ENCODE measurements at regions not wholly inside any gene's neighbourhood (a gene's known extent, or its start where the extent isn't known, plus 50 kb on each side); places are given as distances from the start of the nearest gene placed in this dataset.
"Not testable (repeated sequence)": the region's sequence is repeated elsewhere in the genome, so short reads cannot be mapped to it uniquely, and the experiment has no call there.

DNA sequence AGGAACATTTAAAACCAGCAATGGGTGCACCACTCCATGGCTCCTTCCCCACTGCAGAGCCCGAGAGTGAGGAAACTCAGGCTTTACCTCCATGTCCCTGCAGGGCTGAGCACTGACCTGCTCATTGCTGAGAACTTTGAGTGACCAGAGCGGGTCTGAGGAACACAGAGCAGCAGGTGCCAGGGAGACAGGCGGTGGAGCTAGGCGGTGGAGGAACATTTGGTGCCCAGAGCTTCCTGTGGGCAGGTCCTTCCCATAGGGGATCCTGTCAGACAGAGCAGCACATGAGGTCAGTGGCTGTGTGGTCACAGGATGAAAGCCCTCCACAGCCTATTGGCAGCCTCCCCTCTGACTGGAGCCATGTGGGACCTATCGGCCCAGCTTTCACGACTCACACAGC lies 538.5 kb downstream of the RPIA start:
- TF ChIP-seq, protein P1, sequence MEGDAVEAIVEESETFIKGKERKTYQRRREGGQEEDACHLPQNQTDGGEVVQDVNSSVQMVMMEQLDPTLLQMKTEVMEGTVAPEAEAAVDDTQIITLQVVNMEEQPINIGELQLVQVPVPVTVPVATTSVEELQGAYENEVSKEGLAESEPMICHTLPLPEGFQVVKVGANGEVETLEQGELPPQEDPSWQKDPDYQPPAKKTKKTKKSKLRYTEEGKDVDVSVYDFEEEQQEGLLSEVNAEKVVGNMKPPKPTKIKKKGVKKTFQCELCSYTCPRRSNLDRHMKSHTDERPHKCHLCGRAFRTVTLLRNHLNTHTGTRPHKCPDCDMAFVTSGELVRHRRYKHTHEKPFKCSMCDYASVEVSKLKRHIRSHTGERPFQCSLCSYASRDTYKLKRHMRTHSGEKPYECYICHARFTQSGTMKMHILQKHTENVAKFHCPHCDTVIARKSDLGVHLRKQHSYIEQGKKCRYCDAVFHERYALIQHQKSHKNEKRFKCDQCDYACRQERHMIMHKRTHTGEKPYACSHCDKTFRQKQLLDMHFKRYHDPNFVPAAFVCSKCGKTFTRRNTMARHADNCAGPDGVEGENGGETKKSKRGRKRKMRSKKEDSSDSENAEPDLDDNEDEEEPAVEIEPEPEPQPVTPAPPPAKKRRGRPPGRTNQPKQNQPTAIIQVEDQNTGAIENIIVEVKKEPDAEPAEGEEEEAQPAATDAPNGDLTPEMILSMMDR (IDR thresholded peaks at IDR 0.05; ENCODE audit: poor library complexity) = not testable (repeated sequence)
- TF ChIP-seq EZH2phosphoT487 (IDR thresholded peaks at IDR 0.05; ENCODE audit: low read depth, severe bottlenecking, unreplicated experiment) = not testable (repeated sequence)

All from hepatocyte (in vitro differentiated cells).